Peyer's patch (tissue), 4 donors: ENCODE measurements at regions not wholly inside any gene's neighbourhood (a gene's known extent, or its start where the extent isn't known, plus 50 kb on each side); places are given as distances from the start of the nearest gene placed in this dataset.

Experiments used
- CTCF ChIP-seq, 6 experiments: fragments of 450-650 bp in 4 of 6; fragments of 200-600 bp in 2 of 6; sonication (generic) in 1 of 6; IDR thresholded peaks; one replicate each; pipeline ENCODE4 v1.5.1; 2017 to 2019; ENCODE audit warnings: antibody characterized with exemption in 6 of 6, mild to moderate bottlenecking in 3 of 6, moderate library complexity in 1 of 6
- POLR2A ChIP-seq, 2 donors: fragments of 450-650 bp; IDR thresholded peaks; one replicate each; pipeline ENCODE4 v1.5.1; 2017; ENCODE audit warnings: antibody characterized with exemption in 2 of 2, mild to moderate bottlenecking in 2 of 2, moderate library complexity in 2 of 2

- no peak for TF ChIP-seq POLR2A (IDR thresholded peaks at IDR 0.05)
- TF ChIP-seq CTCF (IDR thresholded peaks at IDR 0.05) = no peak
Measured at GRCh38 chr4:153076861-153077260, 127.4 kb upstream of the TRIM2 start.
